ENCODE measurements at regions not wholly inside any gene's neighbourhood (a gene's known extent, or its start where the extent isn't known, plus 50 kb on each side); places are given as distances from the start of the nearest gene placed in this dataset.

DNA sequence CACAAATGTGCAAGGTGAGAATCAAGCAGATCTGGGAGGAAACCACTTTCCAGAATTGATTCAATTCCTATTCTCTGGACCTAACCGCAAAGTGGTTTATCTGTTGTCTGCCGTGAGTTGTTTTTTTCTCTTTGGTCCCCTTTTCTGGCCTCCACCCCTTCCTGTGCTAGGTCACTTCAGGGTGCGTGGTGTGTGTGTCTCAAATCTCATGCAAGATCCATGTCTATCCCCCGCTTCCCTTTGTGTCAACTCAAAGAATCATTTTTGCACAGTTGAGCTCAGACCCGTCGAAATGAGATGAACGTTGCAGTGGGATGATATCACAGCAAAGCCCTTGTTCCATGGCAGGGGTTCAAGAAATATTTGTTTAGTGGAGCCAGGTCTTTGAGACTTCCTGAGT lies 184.5 kb downstream of the GATA3 start:
- ATAC-seq, result no peak
- Histone ChIP-seq H3K36me3 (no peaks in the 10 kb centered on the region), H3K4me3 (no peak overlapping the region), H3K9me3 (no peaks in the 10 kb centered on the region), H3K27me3 (no peaks in the 10 kb centered on the region), H3K4me1 (no peaks in the 10 kb centered on the region), H3K27ac (no peak overlapping the region)
- no peak for DNase-seq
- no peak for TF ChIP-seq CTCF (IDR thresholded peaks at IDR 0.05)
- intact Hi-C loops (cut with DNase I), result no loop called here

DNA sequence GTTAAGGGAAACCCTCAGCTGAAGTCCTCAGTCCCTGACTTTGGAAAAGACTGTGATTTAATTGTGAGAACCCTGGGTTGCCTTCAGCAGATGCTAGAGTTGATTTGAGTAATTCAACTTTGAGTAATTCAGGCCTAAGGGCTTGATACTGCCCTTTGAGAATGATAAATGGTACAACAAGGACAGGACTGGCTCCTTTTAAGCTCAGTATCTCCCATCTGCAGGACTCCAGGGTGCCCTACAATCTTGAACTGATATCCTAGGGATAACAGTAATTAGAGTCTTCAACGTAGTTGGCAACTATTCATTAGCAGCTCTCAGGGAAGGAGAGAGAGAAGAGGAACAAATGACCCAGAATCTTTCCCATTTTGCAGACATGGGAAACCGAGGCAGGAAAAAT lies 186.4 kb downstream of the GATA3 start:
- no peaks in the 10 kb centered on the region for H3K27me3 ChIP-seq
- intact Hi-C loops (cut with DNase I), result no loop called here
- no peak overlapping the region for H3K4me3 ChIP-seq
- no peaks in the 10 kb centered on the region for H3K4me1 ChIP-seq
- ATAC-seq, result no peak
- H3K27ac ChIP-seq, result no peak overlapping the region
- no peaks in the 10 kb centered on the region for H3K9me3 ChIP-seq
- no peak for TF ChIP-seq CTCF (IDR thresholded peaks at IDR 0.05)
- no peaks in the 10 kb centered on the region for H3K36me3 ChIP-seq
- DNase-seq, result no peak

DNA sequence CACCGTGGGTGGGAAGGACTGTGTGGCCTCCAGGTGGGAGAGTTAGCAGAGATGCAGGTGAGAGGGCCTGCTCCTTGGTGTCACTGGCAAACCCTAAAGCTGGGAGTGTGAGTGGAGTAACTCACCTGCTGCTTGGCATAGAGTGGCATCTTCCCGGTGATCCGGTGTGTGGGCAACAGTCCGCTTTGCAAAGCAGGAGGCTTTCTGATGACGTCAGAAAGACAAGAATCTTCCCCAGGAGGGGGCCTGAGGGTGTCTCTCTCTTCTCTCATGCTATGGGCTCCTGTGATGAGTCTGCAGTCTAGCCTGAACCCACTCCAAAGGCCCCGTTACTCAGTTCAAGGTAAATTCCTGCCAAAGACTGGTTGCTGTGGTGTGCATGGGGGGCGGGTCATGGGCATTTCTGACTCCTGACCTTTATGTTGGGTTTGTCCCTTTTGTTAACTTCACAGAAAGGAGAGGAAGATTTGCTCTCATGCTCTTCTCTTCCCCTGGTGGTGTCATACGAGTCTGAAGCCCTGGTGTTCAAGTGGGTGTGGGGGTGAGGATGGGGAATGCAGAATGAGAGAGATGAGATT lies 187.9 kb downstream of the GATA3 start:
- ATAC-seq (no peak), DNase-seq (no peak)
- Histone ChIP-seq H3K27me3 (no peaks in the 10 kb centered on the region), H3K9me3 (no peaks in the 10 kb centered on the region), H3K36me3 (no peaks in the 10 kb centered on the region), H3K4me1 (no peaks in the 10 kb centered on the region), H3K4me3 (no peak overlapping the region), H3K27ac (no peak overlapping the region)
- intact Hi-C loops (cut with DNase I), result no loop called here
- TF ChIP-seq CTCF (IDR thresholded peaks at IDR 0.05), result no peak

DNA sequence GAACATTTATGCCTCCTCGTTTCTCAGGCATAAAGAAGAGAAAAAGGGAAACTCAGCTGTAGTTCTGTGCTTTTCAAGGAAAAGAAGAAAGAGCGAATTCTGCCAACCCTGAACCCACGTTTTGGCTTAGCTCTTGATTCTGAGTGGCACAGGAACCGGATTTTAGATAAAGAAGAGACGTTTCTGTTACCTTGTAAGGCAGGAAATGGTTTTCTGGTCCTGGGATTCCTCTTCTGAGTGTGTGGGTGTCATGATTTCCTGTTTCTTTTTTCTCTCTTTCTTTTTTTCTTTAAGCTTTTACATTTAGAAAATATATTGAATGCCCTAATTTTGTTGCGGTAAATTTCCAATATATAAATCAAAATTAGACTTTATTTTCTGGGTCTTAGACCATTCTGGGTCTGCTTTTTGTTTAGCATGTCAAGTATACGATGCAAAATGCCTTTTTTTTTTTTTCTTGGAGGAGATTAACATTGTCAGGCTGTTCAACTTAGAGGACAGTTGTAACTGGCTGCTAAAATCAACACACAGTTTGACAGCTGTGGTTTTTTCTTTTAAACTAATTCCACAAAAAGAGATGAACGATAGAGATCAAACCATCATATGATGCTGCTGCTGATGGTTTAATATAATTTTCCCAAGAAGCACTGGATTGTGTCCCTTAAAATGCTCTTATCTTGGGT lies 190.8 kb downstream of the GATA3 start:
- no peak for ATAC-seq
- no peak overlapping the region for H3K27ac ChIP-seq

GRCh38 chr10:8245814-8246142 lies 191.3 kb downstream of the GATA3 start:
- intact Hi-C loops (cut with DNase I), result no loop called here
- H3K27me3 ChIP-seq, result no peaks in the 10 kb centered on the region
- no peak for DNase-seq
- H3K4me1 ChIP-seq, result no peaks in the 10 kb centered on the region
- H3K4me3 ChIP-seq, result no peak overlapping the region
- no peaks in the 10 kb centered on the region for H3K36me3 ChIP-seq
- no peaks in the 10 kb centered on the region for H3K9me3 ChIP-seq
- H3K27ac ChIP-seq, result no peak overlapping the region
- ATAC-seq, result no peak
- no peak for TF ChIP-seq CTCF (IDR thresholded peaks at IDR 0.05)

More for the DNA sequence above, 190.8 kb downstream of the GATA3 start:
- Histone ChIP-seq H3K9me3 (no peaks in the 10 kb centered on the region), H3K27me3 (no peaks in the 10 kb centered on the region), H3K4me3 (no peak overlapping the region), H3K36me3 (no peaks in the 10 kb centered on the region), H3K4me1 (no peaks in the 10 kb centered on the region)
- no peak for DNase-seq
- intact Hi-C loops (cut with DNase I), result no loop called here
- no peak for TF ChIP-seq CTCF (IDR thresholded peaks at IDR 0.05)

DNA sequence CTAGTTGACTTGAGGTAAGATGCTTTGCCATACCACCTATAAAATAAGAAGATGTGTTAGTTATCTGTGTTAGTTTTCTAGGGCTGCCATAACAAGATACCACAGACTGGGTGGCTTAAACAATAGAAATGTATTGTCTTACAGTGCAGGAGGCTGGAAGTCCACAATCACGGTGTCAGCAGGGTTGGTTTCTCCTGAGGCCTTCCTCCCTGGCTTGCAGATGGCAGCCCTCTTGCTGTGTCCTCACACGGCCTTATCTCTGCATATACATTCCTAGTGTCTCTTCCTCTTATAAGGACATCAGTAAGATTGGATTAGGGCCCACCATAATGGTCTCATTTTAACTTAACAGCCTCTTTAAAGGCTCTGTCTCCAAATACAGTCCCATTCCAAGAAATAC lies 192.1 kb downstream of the GATA3 start:
- ATAC-seq (no peak), DNase-seq (no peak)
- H3K36me3 ChIP-seq, result no peaks in the 10 kb centered on the region
- H3K27me3 ChIP-seq, result no peaks in the 10 kb centered on the region
- no peaks in the 10 kb centered on the region for H3K4me1 ChIP-seq
- intact Hi-C loops (cut with DNase I), result no loop called here
- H3K9me3 ChIP-seq, result no peaks in the 10 kb centered on the region
- H3K4me3 ChIP-seq, result no peak overlapping the region
- no peak for TF ChIP-seq CTCF (IDR thresholded peaks at IDR 0.05)
- H3K27ac ChIP-seq, result no peak overlapping the region
